GM12875 (cell line): ENCODE measurements at regions not wholly inside any gene's neighbourhood (a gene's known extent, or its start where the extent isn't known, plus 50 kb on each side); places are given as distances from the start of the nearest gene placed in this dataset.

ENCODE experiments used
- H3K4me3 ChIP-seq: one replicate; pipeline ENCODE4 v1.5.1; 2011; ENCODE audit warnings: low read depth, low read length, control low read depth
- TF ChIP-seq, protein P1 (sequence below): IDR thresholded peaks from 2 replicates; pipeline ENCODE4 v1.5.1; 2011; ENCODE audit warnings: low read depth, mild to moderate bottlenecking, control low read depth, inconsistent platforms, low read length, moderate library complexity, borderline replicate concordance; ENCODE audit not compliant: insufficient read depth

DNA sequence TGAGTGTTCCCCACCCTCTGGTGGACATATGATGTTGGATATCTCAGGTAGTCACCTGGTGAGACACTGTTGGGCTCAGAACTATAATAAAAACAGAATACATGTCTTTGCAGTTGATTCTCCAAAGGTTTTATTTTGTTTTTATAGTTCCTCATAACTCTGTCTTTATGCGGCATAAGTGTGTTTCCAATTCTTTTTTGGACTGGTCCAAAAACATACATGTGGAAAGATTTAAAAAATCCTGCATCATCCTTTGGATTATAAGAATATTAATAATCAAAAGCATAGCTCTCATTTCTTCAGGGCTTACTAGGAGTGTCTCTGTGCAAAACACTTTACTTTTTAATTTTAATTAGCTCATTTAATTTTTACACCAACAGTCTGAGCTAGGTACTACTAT, 71.0 kb upstream of the ANKRD34C start:
- TF ChIP-seq, protein P1, sequence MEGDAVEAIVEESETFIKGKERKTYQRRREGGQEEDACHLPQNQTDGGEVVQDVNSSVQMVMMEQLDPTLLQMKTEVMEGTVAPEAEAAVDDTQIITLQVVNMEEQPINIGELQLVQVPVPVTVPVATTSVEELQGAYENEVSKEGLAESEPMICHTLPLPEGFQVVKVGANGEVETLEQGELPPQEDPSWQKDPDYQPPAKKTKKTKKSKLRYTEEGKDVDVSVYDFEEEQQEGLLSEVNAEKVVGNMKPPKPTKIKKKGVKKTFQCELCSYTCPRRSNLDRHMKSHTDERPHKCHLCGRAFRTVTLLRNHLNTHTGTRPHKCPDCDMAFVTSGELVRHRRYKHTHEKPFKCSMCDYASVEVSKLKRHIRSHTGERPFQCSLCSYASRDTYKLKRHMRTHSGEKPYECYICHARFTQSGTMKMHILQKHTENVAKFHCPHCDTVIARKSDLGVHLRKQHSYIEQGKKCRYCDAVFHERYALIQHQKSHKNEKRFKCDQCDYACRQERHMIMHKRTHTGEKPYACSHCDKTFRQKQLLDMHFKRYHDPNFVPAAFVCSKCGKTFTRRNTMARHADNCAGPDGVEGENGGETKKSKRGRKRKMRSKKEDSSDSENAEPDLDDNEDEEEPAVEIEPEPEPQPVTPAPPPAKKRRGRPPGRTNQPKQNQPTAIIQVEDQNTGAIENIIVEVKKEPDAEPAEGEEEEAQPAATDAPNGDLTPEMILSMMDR: no peak

DNA sequence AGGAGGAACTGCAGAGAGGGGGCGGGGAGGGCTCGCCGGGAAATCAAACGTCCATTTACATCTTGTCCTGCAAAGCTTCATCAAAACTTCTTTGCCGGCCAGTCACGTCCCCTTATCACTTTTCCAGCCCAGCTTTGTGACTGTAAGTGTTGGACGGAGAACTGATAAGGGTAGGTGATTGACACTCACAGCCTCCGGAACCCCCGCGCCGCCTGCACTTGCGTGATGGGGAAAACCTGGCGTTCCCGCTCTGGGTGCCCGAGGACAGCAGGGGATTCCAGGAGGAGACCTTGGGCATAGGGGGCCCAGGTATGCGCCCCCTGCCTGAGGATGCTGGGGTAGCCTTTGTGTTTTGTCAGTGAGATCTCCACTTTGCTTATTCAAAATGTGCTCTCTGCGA, 72.8 kb upstream of the ANKRD34C start:
- TF ChIP-seq, protein P1: 0 out of 2 replicates have a peak, but pooled peaks have one; percentile 7
- no peak overlapping the region for H3K4me3 ChIP-seq

More for the DNA sequence above, 71.0 kb upstream of the ANKRD34C start:
- H3K4me3 ChIP-seq: no peak overlapping the region

DNA sequence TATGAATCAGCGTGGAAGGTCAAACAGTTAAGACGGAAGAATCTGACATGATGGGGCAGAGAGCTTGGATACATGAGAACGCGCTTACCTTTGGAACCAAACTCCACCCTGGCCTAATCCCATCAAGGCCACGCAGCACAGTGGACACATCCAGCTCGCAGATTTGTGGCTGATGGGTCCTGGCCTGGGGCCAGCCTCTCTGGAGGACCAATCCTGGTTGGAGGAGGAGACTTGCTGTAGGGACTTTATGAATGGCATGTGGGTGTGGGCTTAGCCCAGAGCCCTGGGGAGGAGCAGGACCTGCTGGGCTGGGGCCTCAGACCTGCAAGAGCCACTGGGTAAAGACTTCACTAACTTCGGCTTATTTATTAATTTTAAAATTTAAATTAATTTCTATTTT, 73.4 kb upstream of the ANKRD34C start:
- no peak overlapping the region for H3K4me3 ChIP-seq
- TF ChIP-seq, protein P1: no peak

DNA sequence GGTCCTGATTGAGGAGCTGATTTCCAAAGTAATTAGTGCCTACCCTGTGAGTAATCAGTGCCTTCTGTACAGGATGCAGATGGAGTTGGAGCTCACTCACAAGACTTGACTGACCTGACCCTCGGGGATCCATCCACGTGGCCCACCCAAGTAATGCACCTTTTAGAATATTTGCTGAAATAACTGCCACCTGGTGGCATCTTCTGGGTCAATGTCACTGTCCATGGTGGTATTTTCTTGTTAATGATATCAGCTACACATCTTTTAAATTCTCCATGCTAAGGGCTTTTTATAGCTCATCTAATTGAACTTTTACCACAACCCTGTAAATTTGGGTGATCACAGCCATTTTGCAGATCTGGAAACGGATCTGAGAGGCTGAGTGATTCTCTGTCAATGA, 74.3 kb upstream of the ANKRD34C start:
- TF ChIP-seq, protein P1: no peak
- H3K4me3 ChIP-seq: no peak overlapping the region

DNA sequence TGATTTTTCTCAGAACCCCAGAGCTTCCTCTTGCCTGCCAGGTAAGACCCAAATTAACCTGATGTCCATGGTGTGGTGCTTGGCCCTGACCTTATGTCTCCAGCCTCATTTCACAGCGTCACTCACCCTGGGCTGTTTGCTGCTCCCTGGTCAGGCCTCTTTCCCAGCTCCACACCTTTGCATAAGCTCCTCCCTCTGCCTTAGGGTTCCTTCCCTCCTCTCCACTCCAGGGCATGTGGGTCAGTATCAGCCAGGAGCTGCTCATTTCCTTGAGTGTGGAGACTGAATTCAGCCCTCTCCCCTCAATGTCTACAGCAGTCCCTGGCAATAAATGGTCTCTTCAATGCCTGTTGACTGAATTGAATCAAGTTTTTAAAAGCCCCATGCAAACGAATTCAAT, 75.6 kb upstream of the ANKRD34C start:
- TF ChIP-seq, protein P1: no peak
- no peak overlapping the region for H3K4me3 ChIP-seq

DNA sequence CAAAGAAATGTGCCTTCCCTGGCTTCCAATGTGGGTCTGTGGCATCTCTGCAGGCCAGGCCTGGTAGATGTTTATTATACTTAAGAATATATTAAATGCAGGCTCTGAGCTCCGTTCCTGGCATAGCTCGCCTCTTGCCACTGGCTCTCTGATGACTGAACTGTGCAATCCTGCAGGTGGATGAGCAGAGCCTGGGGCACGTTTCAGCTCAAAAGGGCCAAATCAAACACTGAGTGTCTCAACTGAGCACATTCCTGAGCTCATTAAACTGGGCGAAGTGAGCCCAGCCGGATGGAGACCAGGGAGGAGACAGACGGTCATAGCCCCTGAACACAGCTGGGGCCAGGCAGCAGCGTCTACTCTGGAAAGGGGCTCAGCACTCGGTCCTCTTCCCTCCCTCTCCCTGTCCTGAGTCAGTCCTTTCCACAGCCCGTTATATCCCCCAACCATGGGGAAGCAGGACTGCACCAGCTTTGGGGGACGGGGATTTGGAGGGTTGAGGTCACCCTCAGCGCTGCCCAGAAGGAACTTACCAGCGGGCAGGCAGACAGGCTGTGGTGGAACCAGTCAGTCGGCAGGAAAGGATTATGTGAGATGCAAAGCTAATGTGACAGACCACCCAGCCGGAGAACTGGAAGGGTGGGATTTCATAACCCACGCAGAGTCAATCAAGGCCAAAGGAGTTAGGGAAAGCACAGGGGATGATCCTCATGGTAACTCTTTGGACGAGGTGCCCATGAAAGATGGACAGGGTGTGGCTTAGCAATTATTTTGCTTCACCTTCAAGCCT, 77.4 kb upstream of the ANKRD34C start:
- H3K4me3 ChIP-seq: no peak overlapping the region
- TF ChIP-seq, protein P1: no peak

DNA sequence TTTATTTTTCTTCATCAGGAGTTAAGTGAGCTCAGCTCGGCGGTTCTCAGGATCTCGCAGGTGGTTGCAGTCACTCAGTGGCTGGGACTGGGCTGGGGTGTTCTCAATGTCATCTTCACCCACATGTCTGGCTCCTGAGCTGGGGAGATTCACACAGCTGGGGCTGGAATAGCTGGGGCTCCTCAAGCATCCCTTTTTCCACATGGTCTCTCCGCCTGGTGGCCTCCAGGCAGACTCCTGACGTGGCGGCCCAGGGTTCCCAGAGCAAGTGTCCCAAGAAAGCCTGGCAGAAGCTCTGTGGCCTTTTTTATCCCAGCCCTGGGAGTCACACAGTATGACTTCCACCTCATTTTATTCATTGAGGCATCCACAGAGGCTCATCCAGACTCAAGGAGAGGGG, 84.1 kb upstream of the ANKRD34C start:
- TF ChIP-seq, protein P1: no peak
- H3K4me3 ChIP-seq: no peak overlapping the region
